22Rv1 (cell line): ENCODE measurements at regions not wholly inside any gene's neighbourhood (a gene's known extent, or its start where the extent isn't known, plus 50 kb on each side); places are given as distances from the start of the nearest gene placed in this dataset.

ENCODE experiments used
- H3K27ac ChIP-seq: fragments of 450-650 bp; 2 replicates; pipeline ENCODE4 v1.5.1; 2017
- ZFX ChIP-seq: fragments of 450-650 bp; IDR thresholded peaks from 2 replicates; pipeline ENCODE4 v1.6.1; 2017; ENCODE audit warnings: antibody characterized with exemption, borderline replicate concordance
- TF ChIP-seq, protein P1 (sequence below): fragments of 450-650 bp; IDR thresholded peaks from 2 replicates; pipeline ENCODE4 v1.5.1; 2017; ENCODE audit warnings: mild to moderate bottlenecking

DNA sequence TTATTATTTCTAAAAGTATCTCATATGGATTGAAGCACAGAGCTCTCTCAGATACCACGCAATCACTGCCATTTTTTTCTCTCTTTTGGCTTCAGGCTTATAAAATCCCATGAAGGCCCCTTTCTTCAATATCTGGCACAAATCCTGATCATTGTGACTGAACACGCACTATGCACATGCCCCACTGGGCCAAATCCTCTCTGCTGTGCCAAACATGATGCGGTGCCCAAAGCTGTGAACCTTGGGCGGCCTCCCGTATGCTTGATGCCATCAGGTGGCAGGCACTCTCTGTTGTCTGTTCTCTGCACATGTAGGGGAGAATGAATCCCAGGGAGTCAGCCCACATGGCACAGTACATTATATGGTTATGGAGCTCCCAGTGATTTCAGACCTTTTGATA is 375.0 kb upstream of the RGMB start:
- no peak for TF ChIP-seq ZFX
- TF ChIP-seq, protein P1, sequence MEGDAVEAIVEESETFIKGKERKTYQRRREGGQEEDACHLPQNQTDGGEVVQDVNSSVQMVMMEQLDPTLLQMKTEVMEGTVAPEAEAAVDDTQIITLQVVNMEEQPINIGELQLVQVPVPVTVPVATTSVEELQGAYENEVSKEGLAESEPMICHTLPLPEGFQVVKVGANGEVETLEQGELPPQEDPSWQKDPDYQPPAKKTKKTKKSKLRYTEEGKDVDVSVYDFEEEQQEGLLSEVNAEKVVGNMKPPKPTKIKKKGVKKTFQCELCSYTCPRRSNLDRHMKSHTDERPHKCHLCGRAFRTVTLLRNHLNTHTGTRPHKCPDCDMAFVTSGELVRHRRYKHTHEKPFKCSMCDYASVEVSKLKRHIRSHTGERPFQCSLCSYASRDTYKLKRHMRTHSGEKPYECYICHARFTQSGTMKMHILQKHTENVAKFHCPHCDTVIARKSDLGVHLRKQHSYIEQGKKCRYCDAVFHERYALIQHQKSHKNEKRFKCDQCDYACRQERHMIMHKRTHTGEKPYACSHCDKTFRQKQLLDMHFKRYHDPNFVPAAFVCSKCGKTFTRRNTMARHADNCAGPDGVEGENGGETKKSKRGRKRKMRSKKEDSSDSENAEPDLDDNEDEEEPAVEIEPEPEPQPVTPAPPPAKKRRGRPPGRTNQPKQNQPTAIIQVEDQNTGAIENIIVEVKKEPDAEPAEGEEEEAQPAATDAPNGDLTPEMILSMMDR, result no peak

DNA sequence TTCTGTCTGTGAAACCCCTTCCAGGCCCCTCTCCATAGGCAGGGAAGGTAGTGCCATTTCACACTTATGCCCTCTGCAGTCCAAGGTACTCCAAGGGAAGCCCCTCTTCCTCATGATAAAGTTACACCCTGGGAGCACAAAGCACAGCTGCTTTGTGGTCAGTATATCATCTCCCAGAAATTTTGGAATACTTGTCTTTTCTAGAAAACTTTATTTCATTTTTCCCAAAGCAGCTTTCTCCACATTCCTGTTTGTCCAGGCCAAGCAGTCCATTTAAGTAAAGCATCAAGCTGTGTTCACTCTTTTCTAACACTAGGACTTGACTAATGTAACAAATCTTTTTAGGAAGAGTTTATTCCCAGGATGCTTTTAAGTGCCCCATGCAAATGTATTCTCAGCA is 371.8 kb upstream of the RGMB start:
- TF ChIP-seq, protein P1, result no peak
- no peak for TF ChIP-seq ZFX
- no peak overlapping the region for H3K27ac ChIP-seq

More for the DNA sequence above, 375.0 kb upstream of the RGMB start:
- no peak overlapping the region for H3K27ac ChIP-seq

DNA sequence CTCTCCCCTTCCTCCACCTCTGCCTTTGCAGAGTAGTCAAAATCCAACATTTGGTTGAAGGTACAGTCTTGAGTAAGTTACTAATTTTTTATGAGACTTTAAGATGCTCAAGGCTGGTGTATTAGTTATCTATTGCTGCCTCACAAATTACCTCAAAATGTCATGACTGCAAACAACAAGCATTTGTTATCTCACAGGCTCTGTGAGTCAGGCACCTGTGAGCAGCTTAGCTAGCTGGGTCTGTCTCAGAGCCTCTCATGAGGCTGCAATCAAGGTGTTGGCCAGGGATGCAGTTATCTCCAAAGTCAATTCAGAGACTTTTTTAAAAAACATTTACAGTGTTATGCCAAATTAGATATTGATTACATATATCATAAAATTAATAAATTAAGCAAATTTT is 371.3 kb upstream of the RGMB start:
- no peak for TF ChIP-seq ZFX
- TF ChIP-seq, protein P1, result no peak

DNA sequence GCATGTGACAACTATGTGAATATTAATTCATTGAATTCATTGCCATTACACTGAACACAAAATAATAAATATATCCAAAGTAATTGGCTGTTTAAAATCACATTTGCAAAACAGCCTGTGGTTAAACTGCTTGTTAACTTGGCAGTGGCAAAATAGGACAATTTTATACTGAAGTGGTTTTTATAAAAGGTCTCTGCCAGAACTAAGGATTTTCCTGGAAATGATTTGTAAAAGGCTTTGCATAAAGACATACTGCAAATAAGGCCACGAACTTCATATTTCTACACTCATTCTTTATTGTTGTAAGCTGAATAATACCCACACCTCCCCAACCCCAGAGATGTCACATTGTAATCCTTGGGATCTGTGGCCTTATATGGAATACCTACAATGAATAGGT is 370.3 kb upstream of the RGMB start:
- H3K27ac ChIP-seq, result no peak overlapping the region
- TF ChIP-seq, protein P1, result no peak
- TF ChIP-seq ZFX, result no peak

More for the DNA sequence above, 371.3 kb upstream of the RGMB start:
- H3K27ac ChIP-seq, result no peak overlapping the region

DNA sequence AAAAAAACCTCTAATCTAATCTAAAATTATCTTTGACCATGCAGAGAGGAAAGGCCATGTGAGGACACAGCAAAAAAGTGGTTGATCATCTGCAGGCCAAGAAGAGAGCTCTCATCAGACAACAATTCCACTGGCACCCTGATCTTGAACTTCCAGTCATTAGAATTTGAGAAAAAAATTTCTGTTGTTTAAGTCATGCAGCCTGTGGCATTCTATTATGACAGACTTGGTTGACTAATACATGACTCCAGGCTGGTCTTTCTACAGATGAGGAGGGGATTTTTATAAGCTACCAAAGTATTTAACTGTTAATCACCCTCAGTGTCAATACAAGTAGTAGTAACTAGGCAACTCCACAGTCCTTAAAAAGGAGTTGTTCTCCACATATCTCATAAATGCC is 358.5 kb upstream of the RGMB start:
- no peak for TF ChIP-seq ZFX
- TF ChIP-seq, protein P1, result no peak
- no peak overlapping the region for H3K27ac ChIP-seq

DNA sequence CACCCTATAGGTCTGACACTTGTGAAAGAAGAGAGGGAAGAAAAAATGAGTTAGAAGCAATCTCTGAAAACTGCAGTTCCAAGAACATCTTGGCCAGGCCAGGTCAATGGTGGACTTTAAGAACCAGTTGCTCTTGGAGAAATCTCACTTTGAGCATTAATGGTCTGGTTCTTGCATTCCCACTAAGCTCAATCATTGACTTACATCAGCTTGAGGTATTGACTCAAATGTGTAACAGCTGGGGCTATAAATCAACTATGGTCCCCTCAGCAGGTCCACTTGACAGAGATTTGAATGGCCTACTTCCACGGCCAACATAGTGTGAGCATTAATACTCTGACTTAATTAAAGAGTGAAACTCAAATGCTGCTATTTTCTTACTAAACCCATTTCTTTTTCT is 357.8 kb upstream of the RGMB start:
- TF ChIP-seq, protein P1, result no peak
- TF ChIP-seq ZFX, result no peak
- no peak overlapping the region for H3K27ac ChIP-seq

DNA sequence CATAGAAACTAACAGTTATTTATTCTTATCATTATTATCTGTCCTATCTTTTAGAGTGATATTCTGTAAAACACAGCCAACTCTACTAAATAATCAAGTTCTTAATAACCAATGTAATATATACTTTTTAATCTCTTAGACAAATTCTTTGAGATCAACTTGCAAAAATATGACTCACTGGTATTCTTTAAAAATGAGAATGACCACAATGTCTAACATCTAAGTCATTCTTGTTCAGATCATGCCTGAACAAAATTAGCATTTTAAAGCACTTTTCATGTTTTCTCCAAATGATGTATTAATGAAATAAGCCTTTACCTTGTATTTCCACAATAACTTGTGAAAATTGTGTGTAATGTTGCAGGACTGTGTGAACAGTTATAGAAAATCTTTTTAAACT is 356.9 kb upstream of the RGMB start:
- TF ChIP-seq ZFX, result no peak
- TF ChIP-seq, protein P1, result no peak
- H3K27ac ChIP-seq, result no peak overlapping the region
